Fibroblast of lung (primary cell): ENCODE measurements at regions not wholly inside any gene's neighbourhood (a gene's known extent, or its start where the extent isn't known, plus 50 kb on each side); places are given as distances from the start of the nearest gene placed in this dataset.
A peak's percentile ranks its signal among the peaks of the same experiment; 100 is the strongest.
"Not testable (repeated sequence)": the region's sequence is repeated elsewhere in the genome, so short reads cannot be mapped to it uniquely, and the experiment has no call there.

Experiments
- DNase-seq, 2 donors: peaks; one replicate each; pipeline versions ENCODE4 v3.0.0 to v3.0.0-alpha.2; 2010; ENCODE audit warnings: low read depth in 2 of 2
- H2AFZ ChIP-seq: 2 replicates; pipeline ENCODE4 v1.5.1; 2012; ENCODE audit warnings: low read length, control low read depth, inconsistent platforms
- H3K27ac ChIP-seq: 2 replicates; pipeline ENCODE4 v1.5.1; 2011; ENCODE audit warnings: low read length, control low read depth; ENCODE audit not compliant: insufficient read depth
- H3K27me3 ChIP-seq: 2 replicates; pipeline ENCODE4 v1.5.1; 2011; ENCODE audit warnings: mild to moderate bottlenecking, low read length; ENCODE audit not compliant: control insufficient read depth, insufficient read depth
- H3K36me3 ChIP-seq: 2 replicates; pipeline ENCODE4 v1.5.1; 2011; ENCODE audit warnings: low read length; ENCODE audit not compliant: control insufficient read depth, insufficient read depth
- H3K4me1 ChIP-seq: 2 replicates; pipeline ENCODE4 v1.5.1; 2011; ENCODE audit warnings: low read length; ENCODE audit not compliant: control insufficient read depth, insufficient read depth; ENCODE audit errors: extremely low read depth
- H3K4me2 ChIP-seq: 2 replicates; pipeline ENCODE4 v1.5.1; 2011; ENCODE audit warnings: low read length, control low read depth; ENCODE audit not compliant: insufficient read depth; ENCODE audit errors: extremely low read depth
- H3K4me3 ChIP-seq, 4 experiments: fragments of 200-600 bp in 1 of 4; sonication (generic) in 1 of 4; replicated peaks in 1 of 4; 2 replicates each; pipeline ENCODE4 v1.5.1; 2011 to 2016; ENCODE audit warnings: low read length in 4 of 4, low read depth in 3 of 4, mild to moderate bottlenecking in 3 of 4, control low read depth in 2 of 4, inconsistent platforms in 1 of 4, mixed read lengths in 1 of 4; ENCODE audit not compliant: insufficient read depth in 1 of 4; ENCODE audit errors: control extremely low read depth in 1 of 4
- H3K79me2 ChIP-seq: 2 replicates; pipeline ENCODE4 v1.5.1; 2012; ENCODE audit warnings: mild to moderate bottlenecking, low read length, inconsistent platforms; ENCODE audit not compliant: control insufficient read depth, insufficient read depth
- H3K9ac ChIP-seq: 2 replicates; pipeline ENCODE4 v1.5.1; 2011; ENCODE audit warnings: mild to moderate bottlenecking, low read length, control low read depth; ENCODE audit not compliant: insufficient read depth
- H3K9me3 ChIP-seq: 2 replicates; pipeline ENCODE4 v1.5.1; 2012; ENCODE audit warnings: low read depth, low read length; ENCODE audit not compliant: control insufficient read depth, insufficient read depth
- H4K20me1 ChIP-seq: 2 replicates; pipeline ENCODE4 v1.5.1; 2011; ENCODE audit warnings: low read length; ENCODE audit not compliant: control insufficient read depth, insufficient read depth; ENCODE audit errors: extremely low read depth
- CTCF ChIP-seq, 2 donors: IDR thresholded peaks in 1 of 2; conservative IDR thresholded peaks in 1 of 2; 1 replicate in 1 of 2; 2 replicates in 1 of 2; pipeline ENCODE4 v1.5.1; 2011 to 2012; ENCODE audit warnings: low read length in 2 of 2, control low read depth in 1 of 2, inconsistent platforms in 1 of 2, low read depth in 1 of 2, mild to moderate bottlenecking in 1 of 2
- EZH2 ChIP-seq: IDR thresholded peaks from 2 replicates; pipeline ENCODE4 v1.5.1; 2012; ENCODE audit warnings: low read length, control low read depth, mild to moderate bottlenecking; ENCODE audit errors: missing control alignments

DNA sequence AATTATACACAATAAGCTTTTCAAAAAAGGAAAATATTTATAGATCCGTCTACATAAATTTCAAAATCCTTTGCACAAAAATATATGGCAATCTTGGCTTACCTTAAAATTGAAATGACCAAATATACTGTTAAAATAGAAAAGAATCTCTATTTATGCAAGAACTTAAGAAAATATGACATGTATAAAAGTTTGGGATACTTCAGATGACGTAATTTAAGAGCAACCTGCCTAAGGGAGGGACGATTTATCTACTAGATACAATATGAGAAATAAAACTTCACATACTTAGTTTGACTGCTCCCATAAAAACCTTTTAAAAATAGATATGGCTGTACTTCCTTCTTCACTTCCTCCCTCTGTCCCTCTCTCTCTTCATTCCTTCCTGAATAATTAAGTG is 587.3 kb upstream of the SPRY2 start:
- Histone ChIP-seq H3K4me3 (no peak overlapping the region), H3K27me3 (no peaks in the 10 kb centered on the region), H3K4me1 (no peaks in the 10 kb centered on the region), H3K79me2 (no peaks in the 10 kb centered on the region), H2AFZ (no peak overlapping the region), H3K9ac (no peak overlapping the region), H3K36me3 (no peaks in the 10 kb centered on the region), H3K9me3 (no peaks in the 10 kb centered on the region), H3K4me2 (no peak overlapping the region), H4K20me1 (no peaks in the 10 kb centered on the region), H3K27ac (no peak overlapping the region)
- no peak for DNase-seq
- TF ChIP-seq EZH2 (no peak), CTCF (conservative IDR thresholded peaks at IDR 0.05 in 1 of 2, IDR thresholded peaks at IDR 0.05 in 1 of 2; ENCODE audit: low read depth in 1 of 2, low read length in 2 of 2) (no peak)

GRCh38 chr13:80926024-80926423 is 585.1 kb upstream of the SPRY2 start:
- not testable (repeated sequence) for H3K27ac ChIP-seq, H3K27me3 ChIP-seq, H2AFZ ChIP-seq, H3K4me1 ChIP-seq, H3K9me3 ChIP-seq, DNase-seq, H3K36me3 ChIP-seq, H3K79me2 ChIP-seq, H4K20me1 ChIP-seq, H3K9ac ChIP-seq, H3K4me3 ChIP-seq, H3K4me2 ChIP-seq

DNA sequence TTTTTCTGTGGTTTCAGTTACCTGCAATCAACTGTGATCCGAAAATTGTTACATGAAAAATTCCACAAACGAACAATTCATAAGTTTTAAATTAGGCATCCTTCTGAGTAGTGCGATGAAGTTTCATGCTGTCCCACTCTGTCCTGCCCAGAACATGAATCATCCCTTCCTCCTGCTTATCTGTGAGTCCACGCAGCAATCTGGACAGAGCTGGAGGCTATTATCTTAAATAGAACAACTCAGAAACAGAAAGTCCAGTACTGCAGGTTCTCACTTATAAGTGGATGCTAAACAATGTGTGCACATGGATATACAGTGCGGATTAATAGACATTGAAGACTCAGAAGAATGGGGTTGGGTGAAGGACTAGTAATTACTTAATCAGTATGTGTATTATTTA is 583.7 kb upstream of the SPRY2 start:
- no peak overlapping the region for H3K4me3 ChIP-seq
- no peaks in the 10 kb centered on the region for H3K9me3 ChIP-seq
- no peak overlapping the region for H3K9ac ChIP-seq
- H3K4me1 ChIP-seq: no peaks in the 10 kb centered on the region
- H3K79me2 ChIP-seq: no peaks in the 10 kb centered on the region
- DNase-seq: peak; percentile 21 to 59
- H3K27me3 ChIP-seq: no peaks in the 10 kb centered on the region
- H4K20me1 ChIP-seq: no peaks in the 10 kb centered on the region
- no peaks in the 10 kb centered on the region for H3K36me3 ChIP-seq
- no peak overlapping the region for H2AFZ ChIP-seq
- TF ChIP-seq EZH2 (no peak), CTCF (conservative IDR thresholded peaks at IDR 0.05 in 1 of 2, IDR thresholded peaks at IDR 0.05 in 1 of 2; ENCODE audit: low read depth in 1 of 2, low read length in 2 of 2) (no peak)
- H3K4me2 ChIP-seq: no peak overlapping the region
- no peak overlapping the region for H3K27ac ChIP-seq

- peak in 1 of 2 donors; percentile 62 for DNase-seq
- peak in 1 of 2 donors; percentile 46 for TF ChIP-seq CTCF (conservative IDR thresholded peaks at IDR 0.05 in 1 of 2, IDR thresholded peaks at IDR 0.05 in 1 of 2; ENCODE audit: low read depth in 1 of 2, low read length in 2 of 2)
- TF ChIP-seq EZH2: no peak
- no peaks in the 10 kb centered on the region for H3K27me3 ChIP-seq
- no peak overlapping the region for H3K9ac ChIP-seq
- H3K4me1 ChIP-seq: no peaks in the 10 kb centered on the region
- H2AFZ ChIP-seq: no peak overlapping the region
- no peaks in the 10 kb centered on the region for H4K20me1 ChIP-seq
- H3K4me3 ChIP-seq: no peak overlapping the region
- no peak overlapping the region for H3K4me2 ChIP-seq
- H3K36me3 ChIP-seq: no peaks in the 10 kb centered on the region
- H3K27ac ChIP-seq: no peak overlapping the region
- H3K79me2 ChIP-seq: no peaks in the 10 kb centered on the region
- no peaks in the 10 kb centered on the region for H3K9me3 ChIP-seq
Observed at GRCh38 chr13:80923907-80924306, 583.0 kb upstream of the SPRY2 start.
